ENCODE measurements at regions not wholly inside any gene's neighbourhood (a gene's known extent, or its start where the extent isn't known, plus 50 kb on each side); places are given as distances from the start of the nearest gene placed in this dataset.

DNA sequence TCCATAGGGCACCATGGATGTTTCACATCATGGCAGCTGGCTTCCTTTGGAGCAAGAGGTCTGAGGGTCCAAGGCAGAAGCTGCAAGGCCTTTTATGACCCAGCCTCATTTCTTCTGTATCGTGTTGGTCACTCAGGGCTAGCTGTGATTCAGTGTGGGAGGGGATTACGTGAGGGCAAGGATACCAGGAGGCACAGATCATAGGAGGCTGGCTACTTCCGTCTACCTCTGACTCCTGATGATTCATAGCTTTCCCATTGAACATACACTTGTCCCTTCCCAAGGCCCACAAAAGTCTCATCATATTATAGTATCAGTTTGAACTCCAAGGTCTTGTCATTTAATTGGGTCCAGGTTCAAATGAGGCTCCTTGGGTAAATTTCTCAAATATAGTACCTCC is 135.3 kb upstream of the ZBED5 start:
- no peaks in the 10 kb centered on the region for H3K79me2 ChIP-seq (ENCODE audit: control insufficient read depth, insufficient read depth, low read length, poor library complexity)
- H3K4me1 ChIP-seq (ENCODE audit: control insufficient read depth in 1 of 2, insufficient read depth in 2 of 2, low read length in 2 of 2) = no peaks in the 10 kb centered on the region
- H3K23ac ChIP-seq (ENCODE audit: low read length) = no peak overlapping the region
- no peak overlapping the region for H4K8ac ChIP-seq (ENCODE audit: low read depth, low read length)
- no peak overlapping the region for H3K27ac ChIP-seq (ENCODE audit: low read depth, low read length)
- no peak overlapping the region for H3K18ac ChIP-seq (ENCODE audit: low read length)
- H4K12ac ChIP-seq (ENCODE audit: low read depth, low read length) = no peak overlapping the region
- no peak overlapping the region for H3K4ac ChIP-seq (ENCODE audit: low read depth, low read length)
- no peaks in the 10 kb centered on the region for H3K79me1 ChIP-seq (ENCODE audit: low read length)
- H4K91ac ChIP-seq (ENCODE audit: low read depth, low read length) = no peak overlapping the region
- H3K36me3 ChIP-seq (ENCODE audit: control insufficient read depth in 1 of 2, insufficient read depth in 2 of 2, low read length in 2 of 2) = no peaks in the 10 kb centered on the region
- no peak overlapping the region for H2BK120ac ChIP-seq (ENCODE audit: insufficient read depth, low read length, poor library complexity)
- no peaks in the 10 kb centered on the region for H3K9me3 ChIP-seq (ENCODE audit: insufficient read depth, low read depth, low read length)
- H2AFZ ChIP-seq (ENCODE audit: insufficient read depth, low read length, poor library complexity) = no peak overlapping the region
- H2AK5ac ChIP-seq (ENCODE audit: low read length) = no peak overlapping the region
- H2BK5ac ChIP-seq (ENCODE audit: low read depth, low read length, poor library complexity) = no peak overlapping the region
- no peak overlapping the region for H3K4me2 ChIP-seq (ENCODE audit: low read length)
- no peak for DNase-seq
- H3K9ac ChIP-seq (ENCODE audit: low read length) = no peak overlapping the region
- no peak overlapping the region for H2BK12ac ChIP-seq (ENCODE audit: low read length)
- H3K4me3 ChIP-seq (ENCODE audit: low read depth, low read length) = no peak overlapping the region
- WGBS (ENCODE audit: extremely low coverage, insufficient coverage, insufficient read length) = no CpG with 5 or more reads among the region's 3 CpGs
- no peak overlapping the region for H3K14ac ChIP-seq (ENCODE audit: low read length)
- H3K27me3 ChIP-seq (ENCODE audit: insufficient read depth, low read length) = no peaks in the 10 kb centered on the region

DNA sequence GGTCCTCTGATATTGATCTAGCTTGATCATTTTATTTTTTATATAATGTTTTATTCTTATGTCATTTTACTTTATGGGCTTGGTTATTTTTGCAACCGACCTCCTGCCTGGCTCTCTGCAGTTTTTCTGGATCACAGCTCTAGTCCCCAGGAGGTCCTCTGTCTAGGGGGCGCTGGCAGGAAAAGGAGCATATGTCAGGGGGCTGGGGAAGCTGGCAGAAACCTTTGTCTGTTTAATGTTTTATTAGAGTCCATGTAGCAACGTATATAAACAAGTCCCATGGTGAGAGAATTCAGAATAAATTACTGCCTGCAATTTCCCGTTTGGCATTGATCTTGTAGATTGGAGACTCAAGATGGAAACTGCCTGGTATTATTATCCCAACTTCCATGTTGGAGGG is 133.5 kb upstream of the ZBED5 start:
- Histone ChIP-seq H3K36me3 (ENCODE audit: control insufficient read depth in 1 of 2, insufficient read depth in 2 of 2, low read length in 2 of 2) (no peaks in the 10 kb centered on the region), H3K79me1 (ENCODE audit: low read length) (no peaks in the 10 kb centered on the region), H4K8ac (ENCODE audit: low read depth, low read length) (no peak overlapping the region), H2BK120ac (ENCODE audit: insufficient read depth, low read length, poor library complexity) (no peak overlapping the region), H3K4ac (ENCODE audit: low read depth, low read length) (no peak overlapping the region), H3K4me3 (ENCODE audit: low read depth, low read length) (no peak overlapping the region), H3K4me1 (ENCODE audit: control insufficient read depth in 1 of 2, insufficient read depth in 2 of 2, low read length in 2 of 2) (no peaks in the 10 kb centered on the region), H3K4me2 (ENCODE audit: low read length) (no peak overlapping the region), H2AFZ (ENCODE audit: insufficient read depth, low read length, poor library complexity) (no peak overlapping the region), H3K14ac (ENCODE audit: low read length) (no peak overlapping the region), H4K91ac (ENCODE audit: low read depth, low read length) (no peak overlapping the region), H3K27me3 (ENCODE audit: insufficient read depth, low read length) (no peaks in the 10 kb centered on the region), H3K9me3 (ENCODE audit: insufficient read depth, low read depth, low read length) (no peaks in the 10 kb centered on the region), H2AK5ac (ENCODE audit: low read length) (no peak overlapping the region), H3K9ac (ENCODE audit: low read length) (no peak overlapping the region), H3K23ac (ENCODE audit: low read length) (no peak overlapping the region), H4K12ac (ENCODE audit: low read depth, low read length) (no peak overlapping the region), H2BK5ac (ENCODE audit: low read depth, low read length, poor library complexity) (no peak overlapping the region), H2BK12ac (ENCODE audit: low read length) (no peak overlapping the region), H3K18ac (ENCODE audit: low read length) (no peak overlapping the region), H3K79me2 (ENCODE audit: control insufficient read depth, insufficient read depth, low read length, poor library complexity) (no peaks in the 10 kb centered on the region), H3K27ac (ENCODE audit: low read depth, low read length) (no peak overlapping the region)
- no peak for DNase-seq
- no CpG with 5 or more reads among the region's 4 CpGs for WGBS (ENCODE audit: extremely low coverage, insufficient coverage, insufficient read length)

DNA sequence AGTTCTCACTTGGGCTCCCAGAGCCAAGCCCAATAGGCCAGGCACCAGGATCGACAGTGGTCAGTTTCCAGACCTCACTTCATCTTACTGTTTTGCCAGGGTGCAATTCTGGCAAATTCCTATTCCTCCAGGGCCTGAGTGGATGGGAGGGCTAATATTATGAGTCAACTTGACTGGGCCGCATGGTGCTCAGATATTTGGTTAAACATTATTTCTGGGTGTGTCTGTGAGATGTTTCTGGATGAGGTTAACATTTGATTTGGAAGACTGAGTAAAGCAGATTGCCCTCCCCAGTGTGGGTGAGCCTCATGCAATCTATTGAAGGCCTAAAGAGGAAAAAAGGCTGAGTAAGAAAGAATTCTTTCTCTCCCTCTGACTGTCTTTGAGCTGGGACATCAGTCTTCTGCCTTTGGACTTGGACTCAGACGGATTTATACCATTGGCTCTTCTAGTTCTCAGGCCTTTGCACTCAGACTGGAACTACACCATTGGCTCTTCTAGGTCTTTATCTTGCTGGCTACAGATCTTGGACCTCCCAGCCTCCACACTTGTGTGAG is 132.9 kb upstream of the ZBED5 start:
- H3K9me3 ChIP-seq (ENCODE audit: insufficient read depth, low read depth, low read length) = no peaks in the 10 kb centered on the region
- H3K18ac ChIP-seq (ENCODE audit: low read length) = no peak overlapping the region
- H3K27me3 ChIP-seq (ENCODE audit: insufficient read depth, low read length) = no peaks in the 10 kb centered on the region
- H3K36me3 ChIP-seq (ENCODE audit: control insufficient read depth in 1 of 2, insufficient read depth in 2 of 2, low read length in 2 of 2) = no peaks in the 10 kb centered on the region
- no peak overlapping the region for H2BK5ac ChIP-seq (ENCODE audit: low read depth, low read length, poor library complexity)
- no CpG with 5 or more reads among the region's 3 CpGs for WGBS (ENCODE audit: extremely low coverage, insufficient coverage, insufficient read length)
- no peak overlapping the region for H2AK5ac ChIP-seq (ENCODE audit: low read length)
- no peak for DNase-seq
- H2AFZ ChIP-seq (ENCODE audit: insufficient read depth, low read length, poor library complexity) = no peak overlapping the region
- H4K12ac ChIP-seq (ENCODE audit: low read depth, low read length) = no peak overlapping the region
- no peaks in the 10 kb centered on the region for H3K79me1 ChIP-seq (ENCODE audit: low read length)
- no peak overlapping the region for H2BK120ac ChIP-seq (ENCODE audit: insufficient read depth, low read length, poor library complexity)
- H4K8ac ChIP-seq (ENCODE audit: low read depth, low read length) = no peak overlapping the region
- no peak overlapping the region for H3K23ac ChIP-seq (ENCODE audit: low read length)
- H3K27ac ChIP-seq (ENCODE audit: low read depth, low read length) = no peak overlapping the region
- H3K4me3 ChIP-seq (ENCODE audit: low read depth, low read length) = no peak overlapping the region
- no peak overlapping the region for H3K9ac ChIP-seq (ENCODE audit: low read length)
- no peak overlapping the region for H3K4ac ChIP-seq (ENCODE audit: low read depth, low read length)
- H4K91ac ChIP-seq (ENCODE audit: low read depth, low read length) = no peak overlapping the region
- no peaks in the 10 kb centered on the region for H3K4me1 ChIP-seq (ENCODE audit: control insufficient read depth in 1 of 2, insufficient read depth in 2 of 2, low read length in 2 of 2)
- no peak overlapping the region for H3K14ac ChIP-seq (ENCODE audit: low read length)
- H3K79me2 ChIP-seq (ENCODE audit: control insufficient read depth, insufficient read depth, low read length, poor library complexity) = no peaks in the 10 kb centered on the region
- no peak overlapping the region for H3K4me2 ChIP-seq (ENCODE audit: low read length)
- H2BK12ac ChIP-seq (ENCODE audit: low read length) = no peak overlapping the region

DNA sequence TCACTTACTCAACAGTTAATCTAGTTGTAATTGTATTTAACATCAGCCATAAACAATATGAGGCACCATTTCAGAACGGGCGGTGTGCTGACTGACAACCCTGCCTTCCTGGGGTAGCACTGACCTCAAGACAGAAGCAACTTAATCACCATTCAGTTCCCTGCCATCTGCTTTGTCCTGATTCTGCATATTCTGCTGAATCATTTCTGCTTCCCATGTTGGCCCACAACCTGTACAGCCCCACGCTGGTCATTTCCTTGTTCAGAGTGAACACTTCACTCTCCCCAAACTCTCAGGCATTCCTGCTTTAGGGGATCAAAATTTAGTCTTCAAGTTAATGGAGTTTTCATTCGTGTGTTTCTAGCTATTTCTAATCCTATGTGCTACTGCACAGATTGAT is 132.3 kb upstream of the ZBED5 start:
- no peak overlapping the region for H3K14ac ChIP-seq (ENCODE audit: low read length)
- H2AFZ ChIP-seq (ENCODE audit: insufficient read depth, low read length, poor library complexity) = no peak overlapping the region
- H3K36me3 ChIP-seq (ENCODE audit: control insufficient read depth in 1 of 2, insufficient read depth in 2 of 2, low read length in 2 of 2) = no peaks in the 10 kb centered on the region
- no peak overlapping the region for H4K8ac ChIP-seq (ENCODE audit: low read depth, low read length)
- H3K9ac ChIP-seq (ENCODE audit: low read length) = no peak overlapping the region
- no peak overlapping the region for H3K4me2 ChIP-seq (ENCODE audit: low read length)
- no peak overlapping the region for H2BK5ac ChIP-seq (ENCODE audit: low read depth, low read length, poor library complexity)
- no peak overlapping the region for H3K27ac ChIP-seq (ENCODE audit: low read depth, low read length)
- H3K4ac ChIP-seq (ENCODE audit: low read depth, low read length) = no peak overlapping the region
- no peak for DNase-seq
- no CpG with 5 or more reads among the region's 4 CpGs for WGBS (ENCODE audit: extremely low coverage, insufficient coverage, insufficient read length)
- H4K91ac ChIP-seq (ENCODE audit: low read depth, low read length) = no peak overlapping the region
- H2BK120ac ChIP-seq (ENCODE audit: insufficient read depth, low read length, poor library complexity) = no peak overlapping the region
- no peaks in the 10 kb centered on the region for H3K27me3 ChIP-seq (ENCODE audit: insufficient read depth, low read length)
- H3K4me3 ChIP-seq (ENCODE audit: low read depth, low read length) = no peak overlapping the region
- H3K79me1 ChIP-seq (ENCODE audit: low read length) = no peaks in the 10 kb centered on the region
- H3K4me1 ChIP-seq (ENCODE audit: control insufficient read depth in 1 of 2, insufficient read depth in 2 of 2, low read length in 2 of 2) = no peaks in the 10 kb centered on the region
- H2BK12ac ChIP-seq (ENCODE audit: low read length) = no peak overlapping the region
- no peak overlapping the region for H3K23ac ChIP-seq (ENCODE audit: low read length)
- H4K12ac ChIP-seq (ENCODE audit: low read depth, low read length) = no peak overlapping the region
- H2AK5ac ChIP-seq (ENCODE audit: low read length) = no peak overlapping the region
- no peak overlapping the region for H3K18ac ChIP-seq (ENCODE audit: low read length)
- no peaks in the 10 kb centered on the region for H3K79me2 ChIP-seq (ENCODE audit: control insufficient read depth, insufficient read depth, low read length, poor library complexity)
- H3K9me3 ChIP-seq (ENCODE audit: insufficient read depth, low read depth, low read length) = no peaks in the 10 kb centered on the region

Data from trophoblast cell (in vitro differentiated cells and primary cell).